ENCODE measurements at regions not wholly inside any gene's neighbourhood (a gene's known extent, or its start where the extent isn't known, plus 50 kb on each side); places are given as distances from the start of the nearest gene placed in this dataset.

- H3K14ac ChIP-seq (ENCODE audit: insufficient read length): no peak overlapping the region
- no peak overlapping the region for H3K4ac ChIP-seq (replicated peaks; ENCODE audit: insufficient read length, low read depth, low read length)
- H3K23ac ChIP-seq (ENCODE audit: insufficient read length): no peak overlapping the region
- H3K18ac ChIP-seq (ENCODE audit: extremely low read depth, low read length): no peak overlapping the region
- H3K79me2 ChIP-seq (ENCODE audit: control insufficient read depth in 1 of 2, insufficient read depth in 2 of 2, low read length in 2 of 2): no peaks in the 10 kb centered on the region
- ChIA-PET CTCF (ENCODE audit: partially characterized antibody) (no interaction called here), POLR2A (ENCODE audit: partially characterized antibody) (no interaction called here)
- H3K27me3 ChIP-seq (replicated peaks in 1 of 4; ENCODE audit: control insufficient read depth in 3 of 4, extremely low read depth in 1 of 4, insufficient read depth in 3 of 4, low read length in 3 of 4): no peaks in the 10 kb centered on the region
- H3K56ac ChIP-seq (replicated peaks; ENCODE audit: insufficient read length, low read depth, low read length): no peak overlapping the region
- no peaks in the 10 kb centered on the region for H3K79me1 ChIP-seq (ENCODE audit: low read depth, low read length)
- H3K4me2 ChIP-seq (ENCODE audit: insufficient read depth in 1 of 2, low read depth in 2 of 2, low read length in 2 of 2): no peak overlapping the region
- H3K4me1 ChIP-seq (replicated peaks in 1 of 4; ENCODE audit: control insufficient read depth in 3 of 4, insufficient read depth in 4 of 4, low read length in 3 of 4): no peaks in the 10 kb centered on the region
- WGBS, 2 experiments (ENCODE audit: extremely low coverage in 1 of 2, insufficient coverage in 1 of 2, insufficient read length in 1 of 2, insufficient replicate concordance in 2 of 2, low coverage in 1 of 2, low lambda C conversion rate in 2 of 2, missing lambda C conversion rate in 1 of 2): 100% methylated on average over 2 of the region's 2 CpGs; no CpG with 5 or more reads in 1 of the 2 experiments
- peaks cover 0 to 3% of the 10 kb centered on the region in 2 experiments; a peak in 1 of 4 replicates for H3K9me3 ChIP-seq (ENCODE audit: insufficient read depth in 2 of 2, low read depth in 1 of 2, low read length in 1 of 2)
- no peak overlapping the region for H2AFZ ChIP-seq (ENCODE audit: low read length)
- H4K5ac ChIP-seq (ENCODE audit: insufficient read length, low read depth, low read length): no peak overlapping the region
- H2BK120ac ChIP-seq (replicated peaks; ENCODE audit: low read depth, low read length): no peak overlapping the region
- H2BK5ac ChIP-seq (ENCODE audit: low read depth, low read length): no peak overlapping the region
- no peak for FAIRE-seq
- no peak overlapping the region for H3K9ac ChIP-seq (replicated peaks in 1 of 4; ENCODE audit: extremely low read depth in 1 of 4, low read depth in 3 of 4, low read length in 3 of 4)
- H4K8ac ChIP-seq (ENCODE audit: extremely low read depth, insufficient read depth, low read length): no peak overlapping the region
- H3K27ac ChIP-seq (ENCODE audit: low read depth, low read length): no peak overlapping the region
- H4K91ac ChIP-seq (replicated peaks; ENCODE audit: insufficient read length, low read length): no peak overlapping the region
- H4K20me1 ChIP-seq (replicated peaks in 1 of 2; ENCODE audit: control insufficient read depth in 1 of 2, insufficient read depth in 2 of 2, low read length in 2 of 2): no peaks in the 10 kb centered on the region
- DNase-seq (ENCODE audit: low read depth in 1 of 2, low spot score in 2 of 2): no peak
- no peaks in the 10 kb centered on the region for H3K36me3 ChIP-seq (ENCODE audit: control insufficient read depth in 2 of 4, insufficient read depth in 4 of 4, low read length in 3 of 4)
- H2BK20ac ChIP-seq (ENCODE audit: low read length): no peak overlapping the region
- no peak overlapping the region for H2BK12ac ChIP-seq (ENCODE audit: low read depth, low read length)
- H3K4me3 ChIP-seq (ENCODE audit: extremely low read depth in 1 of 4, insufficient read depth in 2 of 4, low read depth in 3 of 4, low read length in 4 of 4): no peak overlapping the region
- H2AK5ac ChIP-seq (ENCODE audit: low read depth, low read length): no peak overlapping the region
- no peak overlapping the region for H2BK15ac ChIP-seq (ENCODE audit: low read length)
- no peaks in the 10 kb centered on the region for H3K23me2 ChIP-seq (ENCODE audit: low read depth, low read length)
- TF ChIP-seq CTCF (IDR thresholded peaks at IDR 0.05; ENCODE audit: control extremely low read depth in 1 of 3, insufficient read depth in 1 of 3, low read depth in 1 of 3, low read length in 3 of 3) (no peak), TCF12 (IDR thresholded peaks at IDR 0.05; ENCODE audit: low read depth, low read length) (no peak), BCL11A (IDR thresholded peaks at IDR 0.05; ENCODE audit: low read depth in 2 of 2, low read length in 2 of 2) (no peak), NRF1 (IDR thresholded peaks at IDR 0.05; ENCODE audit: low read depth, low read length) (no peak), POLR2AphosphoS5 (IDR thresholded peaks at IDR 0.05; ENCODE audit: low read depth, low read length) (no peak), HDAC6 (IDR thresholded peaks at IDR 0.05; ENCODE audit: low read depth, low read length) (no peak), EP300 (IDR thresholded peaks at IDR 0.05; ENCODE audit: borderline replicate concordance in 1 of 2, low read depth in 2 of 2, low read length in 2 of 2) (no peak), CBX5 (IDR thresholded peaks at IDR 0.05; ENCODE audit: low read depth, low read length) (no peak), ATF2 (IDR thresholded peaks at IDR 0.05; ENCODE audit: low read length) (no peak), CREB1 (IDR thresholded peaks at IDR 0.05) (no peak), POLR2A (IDR thresholded peaks at IDR 0.05; ENCODE audit: control extremely low read depth in 1 of 2, low read depth in 2 of 2, low read length in 2 of 2) (no peak), ASH2L (IDR thresholded peaks at IDR 0.05; ENCODE audit: low read length) (no peak)
These were observed 881.2 kb upstream of the ATXN8OS start for GRCh38 chr13:69226427-69226826.

All from H1 (cell line).